ENCODE measurements at regions not wholly inside any gene's neighbourhood (a gene's known extent, or its start where the extent isn't known, plus 50 kb on each side); places are given as distances from the start of the nearest gene placed in this dataset.

- TF ChIP-seq POLR2AphosphoS5 (IDR thresholded peaks at IDR 0.05) (no peak), CTCF (IDR thresholded peaks at IDR 0.05) (no peak), POLR2A (IDR thresholded peaks at IDR 0.05) (no peak), EP300 (IDR thresholded peaks at IDR 0.05) (no peak)
These were observed 100.1 kb upstream of the RBPJ start for GRCh38 chr4:26220696-26221095.
